ENCODE measurements at regions not wholly inside any gene's neighbourhood (a gene's known extent, or its start where the extent isn't known, plus 50 kb on each side); places are given as distances from the start of the nearest gene placed in this dataset.
"Not testable (repeated sequence)": the region's sequence is repeated elsewhere in the genome, so short reads cannot be mapped to it uniquely, and the experiment has no call there.

DNA sequence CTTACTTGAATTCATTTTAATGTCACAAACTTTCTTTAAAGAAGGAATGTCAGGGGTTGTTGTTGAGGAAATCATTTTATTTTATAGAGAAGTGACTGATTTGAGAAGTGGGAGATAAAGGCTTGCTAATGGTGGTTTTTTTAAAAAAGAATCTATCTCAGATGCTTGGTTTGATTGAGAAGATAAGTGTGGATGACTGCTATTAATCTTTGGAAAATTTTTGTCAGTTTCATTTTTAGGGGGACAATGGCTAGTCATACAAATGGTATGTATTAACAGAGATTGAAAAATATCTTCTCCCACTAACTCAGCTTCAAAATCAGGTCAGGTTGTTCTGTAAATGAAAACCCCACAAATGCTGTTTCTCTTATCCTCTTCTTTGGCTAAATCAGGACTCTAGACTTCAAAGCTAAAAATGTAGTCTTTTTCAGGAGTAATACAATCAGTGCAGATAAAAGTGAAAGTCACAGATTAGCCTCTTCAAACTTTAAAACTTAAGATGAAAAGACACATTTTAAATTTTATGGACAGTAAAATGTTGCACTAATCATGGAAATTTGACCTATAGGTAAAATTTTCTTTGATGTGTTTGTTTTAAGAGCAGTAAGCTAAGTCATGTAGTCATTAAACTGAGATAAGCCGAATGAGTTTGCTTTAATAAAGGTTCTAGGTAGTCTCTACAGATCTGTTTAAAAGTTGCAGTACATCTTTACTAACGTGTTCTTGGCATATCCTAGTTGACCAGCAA, 674.2 kb upstream of the VRK2 start:
- DNase-seq = no peak

DNA sequence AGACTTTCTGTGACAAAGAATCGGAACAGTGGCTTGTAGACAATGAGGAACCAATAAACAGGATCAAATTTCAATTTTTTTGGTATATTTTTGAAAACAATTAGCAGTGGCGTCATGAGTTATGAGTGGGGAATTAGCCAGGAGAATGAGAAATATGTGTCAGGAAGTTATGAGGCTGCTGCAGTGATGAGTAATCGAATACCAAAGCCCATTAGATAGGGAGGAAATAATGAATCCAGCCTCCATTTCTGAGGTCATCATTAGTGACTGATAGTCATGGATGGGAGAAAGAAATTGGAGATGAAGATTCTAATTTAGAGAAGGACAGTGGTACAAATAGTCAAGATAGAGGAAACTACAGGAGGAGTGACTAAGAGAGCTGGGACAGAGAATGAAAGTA, 673.1 kb upstream of the VRK2 start:
- no peak for DNase-seq

DNA sequence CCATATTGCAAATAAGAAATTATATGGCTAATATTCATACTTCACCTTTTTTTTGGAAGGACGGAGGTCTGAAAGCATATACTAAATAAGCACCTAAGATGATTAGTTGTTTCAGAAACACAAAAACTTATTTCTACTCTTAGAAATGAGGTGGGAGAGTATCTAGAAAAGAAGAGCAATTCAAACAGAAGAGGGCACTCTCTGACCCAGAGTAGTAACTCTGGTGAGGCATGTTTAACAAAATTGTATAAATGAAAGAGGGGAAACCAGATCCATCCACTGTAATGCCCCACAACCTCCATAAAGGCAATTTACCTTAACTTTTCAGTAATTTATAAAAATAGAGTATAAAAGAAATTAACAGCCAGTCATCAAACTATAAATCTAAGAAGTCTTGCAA, 669.6 kb upstream of the VRK2 start:
- no peak for DNase-seq

DNA sequence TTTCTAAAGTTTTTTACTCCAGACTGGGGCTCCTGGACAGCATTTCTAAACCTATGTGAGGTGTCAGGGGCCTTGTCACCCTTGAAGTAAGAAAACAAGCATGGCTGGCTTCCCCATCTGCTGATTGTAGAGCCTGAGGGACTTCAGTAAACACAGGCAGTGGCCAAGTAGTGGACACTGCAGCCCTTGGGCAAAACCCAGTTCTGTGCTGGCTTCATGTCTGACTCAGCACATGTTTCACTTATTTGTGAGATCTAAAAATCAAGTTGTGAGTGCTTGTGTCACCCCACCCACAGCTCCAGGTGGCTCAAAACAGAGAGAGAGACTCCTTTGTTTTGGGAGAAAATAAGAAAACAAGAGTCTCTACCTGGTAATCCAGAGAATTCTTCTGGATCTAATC, 660.3 kb upstream of the VRK2 start:
- no peak for DNase-seq

DNA sequence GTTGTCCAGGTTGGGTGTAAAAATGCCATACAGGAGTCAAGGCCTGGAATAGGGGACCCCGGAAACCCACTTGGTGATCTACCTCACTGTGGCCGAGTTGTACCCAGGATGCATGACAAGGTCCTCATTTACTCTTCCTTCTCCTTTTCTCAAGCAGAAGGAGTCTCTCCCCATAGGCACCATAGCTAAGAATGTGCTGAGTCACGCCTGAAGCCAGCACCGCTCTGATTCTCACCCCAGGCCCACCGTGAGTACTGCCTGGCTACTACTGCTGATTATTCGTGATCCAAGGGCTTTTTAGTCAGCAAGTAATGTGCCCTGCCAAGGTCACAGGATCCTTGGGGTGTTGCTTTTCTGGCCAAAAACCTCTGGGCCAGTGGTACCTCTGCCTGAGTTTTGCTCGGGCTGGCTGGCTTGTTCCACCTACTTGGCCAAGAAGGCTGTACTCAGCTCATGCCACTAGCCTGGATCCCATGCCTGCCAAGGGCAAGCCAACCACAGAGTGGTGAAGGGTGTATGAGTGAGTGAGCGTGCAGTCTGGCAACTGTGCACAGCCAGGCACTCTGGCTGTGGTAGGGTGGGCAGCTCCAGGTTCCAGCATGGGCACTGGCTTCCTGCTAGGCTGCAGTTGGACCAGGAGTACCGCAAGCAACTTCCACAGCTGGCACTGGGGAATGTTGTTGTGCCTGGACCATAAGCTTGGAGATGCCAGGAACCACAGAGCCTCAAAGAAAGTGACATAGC, 650.1 kb upstream of the VRK2 start:
- no peak for DNase-seq

DNA sequence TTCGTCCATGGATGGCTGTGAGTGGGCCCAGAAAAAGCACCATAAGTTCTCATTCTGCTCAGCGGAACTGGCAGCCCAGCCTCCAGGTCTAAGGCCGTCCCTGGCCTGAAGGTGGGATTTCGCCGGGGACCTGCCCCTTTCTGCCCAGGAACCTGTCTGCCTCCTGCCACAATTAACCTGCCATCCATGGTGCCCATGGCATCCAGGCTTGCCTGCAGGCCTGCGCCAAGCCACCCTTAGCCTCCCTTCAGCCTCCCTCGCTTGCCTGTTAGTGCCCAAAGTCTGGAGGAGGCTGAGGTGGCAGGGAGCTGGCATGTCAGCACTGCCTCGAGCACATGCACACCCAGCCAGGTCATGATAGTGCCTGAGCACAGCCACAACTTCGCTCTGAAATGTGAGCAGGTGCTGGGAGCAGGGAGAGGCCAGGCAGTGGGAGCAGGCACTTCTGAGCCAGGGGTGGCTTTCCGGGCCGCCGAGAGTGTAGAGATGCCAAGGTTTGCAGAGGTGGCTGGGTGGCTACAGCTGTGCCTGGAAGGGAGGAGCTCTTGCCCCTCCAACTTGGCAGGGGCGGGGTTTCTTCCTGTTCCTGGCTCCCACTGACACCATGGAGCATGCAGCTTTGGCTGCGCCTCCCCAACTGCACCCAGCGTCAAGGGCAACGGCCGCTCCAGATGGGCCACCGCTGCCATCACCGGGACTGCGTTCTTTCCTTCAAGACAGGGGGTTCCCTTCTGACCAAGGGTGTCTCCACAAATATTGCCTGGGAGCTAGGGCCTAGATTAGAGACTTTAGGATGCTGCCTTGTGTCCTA, 648.9 kb upstream of the VRK2 start:
- DNase-seq = no peak

DNA sequence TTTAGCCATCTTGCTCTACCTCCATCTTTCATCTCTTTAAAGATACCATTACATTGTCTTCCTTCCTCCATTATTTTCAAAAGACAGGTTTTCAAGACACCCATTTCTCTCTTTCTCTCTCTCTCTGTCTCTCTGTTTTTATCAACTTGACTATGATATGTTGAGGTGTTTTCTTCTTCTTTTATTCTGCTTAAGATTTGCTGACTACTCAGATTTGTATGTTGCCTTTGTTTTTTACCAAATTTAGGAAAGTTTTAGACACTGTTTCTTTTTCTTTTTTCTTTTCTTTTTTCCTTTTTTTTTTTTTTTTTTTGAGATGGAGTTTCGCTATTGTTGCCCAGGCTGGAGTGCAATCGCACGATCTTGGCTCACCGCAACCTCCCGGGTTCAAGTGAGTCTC, 647.5 kb upstream of the VRK2 start:
- DNase-seq = no peak

DNA sequence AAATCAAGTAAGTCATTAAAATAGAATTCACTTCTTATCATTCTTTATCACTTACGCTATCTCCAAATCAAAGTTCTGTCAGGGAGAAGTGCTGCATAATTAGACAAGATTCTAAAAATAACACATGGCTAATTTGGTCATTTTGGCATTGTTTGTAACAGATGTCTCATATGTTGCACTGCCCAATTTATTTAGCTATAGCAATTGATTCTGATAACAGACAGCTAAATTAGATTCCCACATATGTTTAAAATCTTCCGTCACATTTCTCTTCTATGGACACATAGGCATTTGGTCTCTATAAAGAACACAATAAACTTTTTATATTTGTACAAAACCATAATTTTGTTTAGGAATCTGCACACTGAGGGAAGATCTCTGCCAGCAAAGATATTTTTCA, 644.5 kb upstream of the VRK2 start:
- no peak for DNase-seq

DNA sequence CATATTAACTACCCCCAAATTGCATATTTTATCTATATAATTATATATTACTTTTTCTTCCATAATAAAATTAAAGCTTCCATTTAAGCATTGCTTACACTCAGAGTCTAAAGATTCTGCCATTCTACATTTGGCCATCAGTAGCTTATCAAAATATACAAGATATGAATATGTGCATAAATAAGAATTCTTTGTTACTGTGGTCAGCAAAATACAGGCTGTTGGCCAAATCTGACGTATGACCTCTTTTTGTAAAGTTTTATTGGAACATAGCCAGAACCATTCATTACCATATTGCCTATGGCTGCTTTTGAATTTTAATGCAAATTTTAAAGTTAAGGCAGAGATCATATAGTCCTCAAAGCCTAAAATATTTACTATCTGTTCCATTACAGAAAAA, 643.9 kb upstream of the VRK2 start:
- DNase-seq = no peak

DNA sequence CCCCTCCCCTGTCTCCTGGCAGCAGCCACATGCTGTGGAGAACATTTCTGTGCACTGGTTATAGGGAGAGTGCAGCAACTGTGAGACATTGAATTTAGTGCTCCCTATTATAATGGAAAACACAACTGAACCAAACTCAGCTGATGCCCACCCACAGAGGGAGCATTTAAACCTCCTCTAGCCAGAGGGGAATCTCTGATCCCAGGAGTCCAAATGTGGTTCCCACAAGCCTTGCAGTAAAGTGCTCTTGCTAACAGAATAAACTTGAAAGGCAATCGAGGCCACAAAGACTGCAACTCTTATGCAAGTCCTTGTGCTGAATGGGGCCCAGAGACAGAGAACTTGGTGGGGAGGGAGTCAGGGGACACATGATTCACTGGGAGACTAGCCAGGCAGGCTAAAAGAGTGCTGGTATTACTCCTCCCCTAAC, 638.8 kb upstream of the VRK2 start:
- no peak for DNase-seq

DNA sequence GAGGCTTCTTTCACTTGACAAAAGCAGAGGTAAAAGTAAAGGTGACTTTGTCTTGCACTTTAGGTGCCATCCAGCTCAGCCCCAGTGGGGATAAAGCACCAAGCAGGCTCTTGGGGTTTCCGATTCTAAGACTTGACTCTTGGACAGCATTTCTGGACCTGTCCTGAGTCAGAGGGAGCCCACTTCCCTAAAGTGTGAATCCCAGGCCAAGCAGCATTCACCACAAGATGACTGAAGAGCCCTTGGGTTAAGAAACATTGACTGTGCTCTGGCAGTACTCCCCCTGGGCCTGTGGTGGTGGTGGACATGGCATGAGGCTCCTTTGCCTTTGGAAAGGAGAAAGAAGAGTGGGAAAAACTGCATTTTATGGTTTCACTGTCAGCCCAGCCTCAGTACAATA, 638.0 kb upstream of the VRK2 start:
- DNase-seq = no peak

DNA sequence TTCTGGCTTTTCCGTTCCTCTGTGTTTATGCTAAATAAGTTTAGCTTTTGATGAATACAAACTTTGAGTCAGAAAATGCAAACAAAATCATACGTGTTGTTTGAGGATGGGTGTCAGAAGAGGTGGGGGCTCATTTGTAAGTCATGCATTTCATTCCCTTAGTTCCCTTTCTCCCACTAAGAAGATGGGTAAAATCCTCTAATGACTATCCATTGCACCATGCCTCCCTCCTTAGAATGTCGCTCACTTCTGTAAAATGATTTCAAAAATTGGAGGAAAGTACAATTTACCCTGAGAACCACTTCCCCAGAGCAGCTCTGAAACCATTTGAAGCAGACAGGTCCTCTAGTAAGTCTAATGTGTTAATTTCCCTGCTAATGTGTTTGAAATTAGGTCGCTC, 629.6 kb upstream of the VRK2 start:
- DNase-seq = no peak

DNA sequence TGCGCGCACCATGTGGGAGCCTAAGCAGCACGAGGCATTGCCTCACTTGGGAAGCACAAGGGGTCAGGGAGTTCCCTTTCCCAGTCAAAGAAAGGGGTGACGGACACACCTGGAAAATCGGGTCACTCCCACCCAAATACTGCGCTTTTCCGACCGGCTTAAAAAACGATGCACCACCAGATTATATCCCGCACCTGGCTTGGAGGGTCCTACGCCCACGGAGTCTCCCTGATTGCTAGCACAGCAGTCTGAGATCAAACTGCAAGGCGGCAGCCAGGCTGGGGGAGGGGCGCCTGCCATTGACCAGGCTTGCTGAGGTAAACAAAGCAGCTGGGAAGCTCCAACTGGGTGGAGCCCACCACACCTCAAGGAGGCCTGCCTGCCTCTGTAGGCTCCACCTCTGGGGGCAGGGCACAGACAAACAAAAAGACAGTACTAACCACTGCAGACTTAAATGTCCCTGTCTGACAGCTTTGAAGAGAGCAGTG, 627.7 kb upstream of the VRK2 start:
- not testable (repeated sequence) for DNase-seq

DNA sequence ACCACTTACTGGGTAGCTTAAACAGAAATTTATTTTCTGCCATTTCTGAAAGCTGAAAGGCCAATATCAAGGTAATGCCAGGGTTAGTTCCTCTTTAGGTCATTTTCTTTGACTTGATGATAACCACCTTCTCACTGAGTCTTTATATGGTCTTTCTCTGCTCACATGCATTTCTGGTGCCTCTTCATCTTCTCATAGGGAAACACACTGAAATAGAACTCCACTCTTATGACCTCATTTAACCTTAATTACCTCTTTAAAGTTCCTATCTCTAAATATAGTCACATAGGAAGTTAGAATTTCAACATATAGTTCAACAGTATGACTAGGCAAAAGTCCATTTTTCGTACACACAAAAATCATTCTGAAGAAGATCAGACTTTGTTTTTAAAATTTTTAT, 616.8 kb upstream of the VRK2 start:
- no peak for DNase-seq

DNA sequence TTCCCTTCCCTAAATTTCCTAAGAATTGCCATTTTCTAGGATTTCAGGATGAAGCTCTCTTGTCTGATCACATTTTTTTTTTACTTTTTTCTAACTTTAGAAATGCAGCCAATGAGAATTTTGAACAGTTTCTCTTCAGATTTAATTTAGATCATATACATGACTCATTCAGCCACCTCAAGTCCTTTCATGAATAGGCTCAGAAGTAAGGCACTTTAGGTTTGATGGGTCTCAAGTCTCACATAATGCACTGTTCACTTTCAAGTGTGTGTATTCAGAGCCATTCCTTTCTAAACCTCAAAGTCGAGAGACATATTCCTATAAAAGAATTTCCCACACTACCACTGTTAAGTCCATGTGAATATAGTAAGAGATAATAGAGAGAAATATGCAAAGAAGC, 614.1 kb upstream of the VRK2 start:
- DNase-seq = no peak

DNA sequence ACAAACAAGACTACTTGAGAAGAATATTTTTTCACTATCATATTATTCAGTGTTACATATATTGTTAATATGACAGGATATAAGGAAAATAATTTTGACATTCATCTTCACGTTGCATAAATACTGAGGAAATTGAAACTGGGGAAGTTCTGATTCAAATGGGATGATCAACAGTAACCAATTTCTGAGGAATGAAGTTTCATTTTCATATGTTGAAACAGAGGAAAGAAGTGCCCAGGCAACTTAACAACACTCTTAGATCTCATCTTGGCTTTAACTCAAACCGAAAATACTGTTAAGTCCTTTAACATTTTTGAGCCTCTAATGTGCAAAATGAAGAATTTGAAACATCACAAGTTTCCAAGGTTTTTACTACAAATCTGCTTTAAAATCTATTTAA, 612.2 kb upstream of the VRK2 start:
- no peak for DNase-seq

DNA sequence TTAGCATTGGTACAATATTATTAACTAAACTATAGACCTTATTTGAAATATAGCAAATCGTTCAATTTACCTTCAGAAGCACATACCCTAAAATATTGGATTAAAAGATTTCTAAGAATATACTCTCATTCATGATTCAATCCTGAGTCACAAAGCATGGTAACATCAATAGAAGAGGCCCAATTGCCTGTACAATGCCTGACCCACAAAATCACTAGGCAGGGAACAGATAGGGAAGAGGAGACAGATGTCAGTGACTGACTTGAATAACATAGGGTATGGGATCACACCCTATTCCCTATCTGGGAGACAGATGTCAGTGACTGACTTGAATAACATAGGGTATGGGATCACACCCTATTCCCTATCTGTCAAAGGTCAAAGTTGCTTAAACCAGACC, 611.6 kb upstream of the VRK2 start:
- no peak for DNase-seq

DNA sequence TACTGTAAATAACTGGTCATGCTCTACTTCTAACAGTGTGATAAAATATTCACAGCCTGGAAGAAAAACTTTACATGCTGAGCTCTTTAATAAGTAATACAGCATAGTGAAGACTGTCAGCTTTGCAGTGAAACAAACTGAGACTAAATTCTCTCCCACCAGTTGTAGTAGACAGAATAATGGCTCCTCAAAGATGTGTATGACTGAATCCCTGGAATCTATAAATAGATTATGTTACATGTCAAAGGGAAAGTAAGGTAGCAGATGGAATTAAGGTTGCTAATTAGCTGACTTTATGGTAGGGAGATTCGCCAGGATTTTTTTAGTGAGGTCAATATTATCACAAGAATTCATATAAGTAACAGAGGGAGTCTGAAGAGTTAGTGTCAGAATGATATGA, 609.5 kb upstream of the VRK2 start:
- DNase-seq = no peak

DNA sequence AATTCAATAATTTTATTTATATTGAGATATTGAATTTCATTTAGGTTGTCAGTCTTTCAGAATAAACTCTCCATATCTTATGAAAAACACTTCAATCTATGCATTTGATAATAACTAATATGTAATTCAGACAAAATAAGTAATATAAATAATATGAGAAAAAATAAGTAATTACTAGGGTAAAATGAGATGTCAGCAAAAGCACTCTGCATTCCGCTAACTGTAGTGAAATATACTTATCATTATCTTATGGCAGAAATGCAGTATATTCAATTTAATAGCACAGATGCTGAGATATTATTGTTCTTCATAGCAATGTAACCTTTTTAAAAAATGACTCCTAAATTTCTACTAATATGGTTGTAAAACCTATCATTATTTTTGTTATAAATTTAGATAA, 606.2 kb upstream of the VRK2 start:
- no peak for DNase-seq

DNA sequence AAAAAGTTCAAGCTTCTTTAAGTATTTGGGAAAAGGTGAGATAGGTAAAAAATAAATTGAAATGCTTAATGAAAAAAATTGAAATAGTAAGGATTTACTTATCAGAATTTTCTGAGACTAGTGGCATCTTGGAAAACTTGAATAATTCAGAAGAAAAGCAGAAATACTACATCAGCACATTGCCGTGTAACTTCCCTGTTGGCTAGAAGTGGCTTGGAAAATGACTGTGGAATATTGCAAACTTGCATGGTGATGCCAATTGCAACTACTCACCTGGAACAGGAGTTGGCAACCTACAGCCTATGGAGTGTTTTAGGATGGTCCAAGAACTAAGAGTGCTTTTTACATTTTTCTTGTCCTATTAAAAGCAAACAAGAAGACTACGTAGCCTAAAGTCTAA, 603.5 kb upstream of the VRK2 start:
- no peak for DNase-seq

DNA sequence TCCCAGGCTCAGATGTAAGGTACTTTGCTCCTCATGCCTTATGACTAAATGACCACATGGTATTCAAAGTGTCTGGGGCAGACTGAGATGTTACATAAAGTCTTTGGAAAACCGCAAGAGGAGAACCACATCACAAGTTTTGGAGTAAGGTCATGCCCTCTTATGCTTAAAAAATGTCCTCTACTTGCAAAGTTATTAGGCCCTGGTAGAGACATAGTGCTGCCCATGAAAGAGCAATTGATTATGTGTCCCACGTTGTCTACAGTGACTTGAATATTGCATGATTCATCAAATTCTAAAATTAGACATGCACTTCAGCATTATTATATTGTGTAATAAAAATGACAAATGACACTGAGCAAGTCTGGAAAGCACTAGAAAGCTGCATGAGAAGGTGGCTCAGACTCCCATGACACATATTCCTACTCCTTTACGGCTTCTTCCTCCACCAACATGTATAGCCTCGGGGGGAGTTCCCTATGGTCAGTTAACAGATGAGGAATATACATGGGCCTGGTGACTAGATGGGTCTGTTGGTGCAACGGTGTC, 602.6 kb upstream of the VRK2 start:
- no peak for DNase-seq

DNA sequence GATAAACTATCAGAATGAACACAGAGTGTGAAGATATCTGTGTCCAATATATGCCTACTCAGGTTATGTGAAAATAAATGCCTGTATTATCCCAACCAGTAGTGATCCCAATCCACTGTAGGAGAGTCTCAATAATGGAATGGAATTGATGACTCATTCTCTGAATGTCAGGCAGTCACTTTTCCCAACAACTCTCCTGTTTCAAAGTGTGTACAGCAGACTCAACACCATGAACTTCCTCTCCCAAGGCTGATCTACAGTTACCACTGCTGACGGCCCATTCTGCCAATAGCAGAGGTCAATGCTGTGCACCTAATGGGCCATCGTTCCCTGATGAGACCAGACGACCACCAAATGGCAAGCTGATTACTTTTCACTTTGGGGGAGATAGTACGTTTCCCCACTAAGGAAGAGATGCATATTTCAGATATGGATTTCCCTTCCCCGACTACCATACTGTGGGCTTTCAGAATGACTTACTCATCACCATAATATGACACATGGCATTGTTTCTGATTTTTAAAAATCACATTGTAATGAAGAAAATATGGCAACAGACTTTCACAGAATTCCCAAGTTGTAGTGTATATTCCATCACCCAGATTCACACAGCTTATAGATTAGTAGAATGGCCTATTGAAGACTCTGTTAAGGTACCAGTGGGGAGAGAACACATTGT, 601.7 kb upstream of the VRK2 start:
- no peak for DNase-seq

DNA sequence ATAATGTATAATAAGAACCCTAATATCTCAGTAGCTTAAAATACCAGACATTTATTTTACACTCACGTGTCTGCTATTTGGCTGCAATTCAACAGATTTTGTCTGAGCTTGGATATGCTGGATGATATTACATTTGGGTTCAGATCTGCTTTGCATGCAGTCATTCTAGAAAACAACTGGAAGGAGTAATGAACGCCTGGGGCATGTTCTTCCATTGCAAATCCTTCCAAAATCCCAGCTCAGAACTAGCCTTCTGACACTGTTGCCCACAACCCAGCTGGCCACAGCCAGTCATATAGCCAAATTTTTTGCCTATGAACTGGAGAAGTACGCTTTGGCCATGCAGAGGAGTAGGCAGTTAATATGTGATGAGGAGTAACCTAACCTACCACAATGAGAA, 597.8 kb upstream of the VRK2 start:
- DNase-seq = no peak
